NCI-H1694 (cell line): ENCODE measurements at regions not wholly inside any gene's neighbourhood (a gene's known extent, or its start where the extent isn't known, plus 50 kb on each side); places are given as distances from the start of the nearest gene placed in this dataset.
"Not testable (repeated sequence)": the region's sequence is repeated elsewhere in the genome, so short reads cannot be mapped to it uniquely, and the experiment has no call there.

Experiments used
- DNase-seq: peaks from one replicate; lab custom pipeline; 2025; lab: John Stamatoyannopoulos, UW

DNA sequence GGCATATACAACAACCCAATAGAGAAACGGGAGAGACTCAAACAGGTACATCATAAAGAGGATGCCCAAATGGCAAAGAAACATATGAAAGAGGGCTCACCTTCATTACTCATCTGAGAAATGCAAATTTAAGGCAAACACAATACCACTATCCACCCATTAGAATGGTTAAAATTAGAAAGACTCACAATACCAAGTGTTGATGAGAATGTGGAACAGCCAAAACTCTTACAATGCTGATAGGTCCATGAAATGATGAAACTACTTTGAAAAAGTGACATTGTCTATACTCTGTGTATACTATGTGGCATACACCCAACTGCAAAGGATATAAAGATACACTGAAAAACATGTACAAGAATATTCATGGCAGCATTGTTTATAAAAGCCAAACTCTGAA lies 96.2 kb upstream of the TSHZ3 start:
- DNase-seq = no peak

DNA sequence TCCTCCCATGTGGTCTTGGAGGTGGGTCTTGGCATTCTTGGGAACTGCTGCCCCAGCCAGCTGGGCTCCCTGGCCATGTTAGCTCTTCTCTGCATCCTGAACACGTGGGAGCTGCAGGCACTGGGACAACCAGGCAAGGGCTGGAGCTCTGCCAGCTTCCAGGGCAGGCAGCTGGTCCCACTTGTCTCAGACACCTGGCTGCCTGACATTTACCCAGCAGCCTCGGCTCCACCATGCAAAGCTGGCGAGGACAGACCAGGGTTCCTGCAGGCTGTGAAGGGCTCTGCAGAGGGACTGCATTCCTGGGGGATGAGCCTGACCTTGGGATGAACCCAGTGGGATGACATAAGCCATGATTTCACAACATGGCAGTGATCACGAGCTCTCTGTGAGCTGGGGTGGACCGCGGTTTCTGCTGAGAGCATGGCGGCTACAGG lies 99.0 kb upstream of the TSHZ3 start:
- no peak for DNase-seq

DNA sequence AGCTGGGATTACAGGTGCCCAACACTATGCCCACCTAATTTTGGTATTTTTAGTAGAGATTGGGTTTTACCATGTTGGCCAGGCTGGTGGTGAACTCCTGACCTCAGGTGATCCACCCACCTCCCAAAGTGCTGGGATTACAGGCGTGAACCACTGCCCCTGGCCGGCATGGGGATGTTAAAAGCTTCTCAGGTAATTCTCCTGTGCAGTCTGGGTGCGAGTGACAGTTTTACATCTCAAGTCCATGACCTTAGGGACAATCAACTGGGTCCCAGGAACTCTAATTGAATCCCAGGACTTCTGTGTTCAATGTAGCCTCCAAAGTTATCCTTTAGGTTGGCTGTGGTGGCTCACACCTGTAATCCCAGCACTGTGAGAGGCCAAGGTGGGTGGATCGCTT lies 100.1 kb upstream of the TSHZ3 start:
- no peak for DNase-seq

DNA sequence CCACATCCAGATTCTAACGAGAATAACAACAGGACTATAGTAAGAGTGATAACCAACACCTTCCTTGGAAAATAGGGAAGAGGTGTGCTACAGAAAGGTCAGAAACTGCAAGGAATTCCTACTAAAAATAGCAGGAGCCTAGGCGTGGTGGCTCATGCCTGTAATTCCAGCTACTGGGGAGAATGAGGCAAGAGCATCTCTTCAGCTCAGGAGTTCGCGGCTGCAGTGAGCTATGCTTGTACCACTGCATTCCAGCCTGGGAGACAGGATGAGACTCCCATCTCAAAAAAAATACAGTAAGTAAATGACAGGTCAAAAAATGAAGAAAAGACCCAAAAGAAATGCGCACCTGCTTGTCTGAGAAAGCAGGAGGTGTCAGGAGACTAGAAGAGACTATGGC lies 101.5 kb upstream of the TSHZ3 start:
- DNase-seq = no peak

DNA sequence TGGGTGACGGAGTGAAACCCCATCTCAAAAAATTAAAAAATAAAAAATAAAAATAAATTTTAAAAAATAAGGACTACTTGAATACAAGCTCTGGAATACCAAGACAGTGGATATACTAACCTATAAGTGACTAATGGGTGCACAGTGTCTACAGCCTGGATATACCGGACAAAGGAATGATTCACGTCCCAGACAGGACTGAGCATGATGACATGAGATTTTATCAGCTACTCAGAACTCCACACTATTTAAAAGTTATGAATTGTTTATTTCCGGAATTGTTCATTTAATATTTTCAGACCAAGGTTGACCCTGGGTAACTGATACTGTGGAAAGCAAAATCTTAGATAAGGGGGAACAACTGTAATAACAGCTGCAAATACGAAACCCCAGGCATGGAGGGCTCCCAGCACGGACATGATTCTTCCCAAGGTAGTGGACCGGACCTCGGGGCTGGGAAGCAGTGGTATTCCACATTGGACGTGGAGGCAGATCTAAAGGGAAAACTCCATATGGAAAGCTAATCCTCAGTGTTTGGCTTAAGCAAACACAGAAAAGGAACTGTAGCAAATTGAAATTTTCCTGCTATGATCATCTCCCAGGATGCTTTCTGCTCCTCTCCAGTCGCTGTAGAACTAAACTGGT lies 102.6 kb upstream of the TSHZ3 start:
- no peak for DNase-seq

DNA sequence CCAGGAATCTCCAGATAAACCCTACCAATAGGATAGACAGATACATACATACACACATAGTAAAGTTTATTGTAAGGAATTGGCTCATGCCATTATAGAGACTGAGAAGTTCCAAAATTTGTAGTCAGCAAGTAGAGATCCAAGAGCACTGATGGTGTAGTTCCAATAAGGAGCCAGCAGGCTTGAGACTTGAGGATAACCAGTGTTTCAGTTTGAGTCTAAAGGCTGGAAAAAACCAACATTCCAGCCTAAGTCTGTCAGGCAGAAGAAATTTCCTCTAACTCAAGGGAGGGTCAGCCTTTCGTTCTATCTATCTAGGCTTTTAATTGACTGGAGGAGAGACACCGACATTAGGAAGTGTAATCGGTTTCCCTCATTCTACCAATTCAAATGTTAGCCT lies 110.2 kb upstream of the TSHZ3 start:
- DNase-seq = no peak

DNA sequence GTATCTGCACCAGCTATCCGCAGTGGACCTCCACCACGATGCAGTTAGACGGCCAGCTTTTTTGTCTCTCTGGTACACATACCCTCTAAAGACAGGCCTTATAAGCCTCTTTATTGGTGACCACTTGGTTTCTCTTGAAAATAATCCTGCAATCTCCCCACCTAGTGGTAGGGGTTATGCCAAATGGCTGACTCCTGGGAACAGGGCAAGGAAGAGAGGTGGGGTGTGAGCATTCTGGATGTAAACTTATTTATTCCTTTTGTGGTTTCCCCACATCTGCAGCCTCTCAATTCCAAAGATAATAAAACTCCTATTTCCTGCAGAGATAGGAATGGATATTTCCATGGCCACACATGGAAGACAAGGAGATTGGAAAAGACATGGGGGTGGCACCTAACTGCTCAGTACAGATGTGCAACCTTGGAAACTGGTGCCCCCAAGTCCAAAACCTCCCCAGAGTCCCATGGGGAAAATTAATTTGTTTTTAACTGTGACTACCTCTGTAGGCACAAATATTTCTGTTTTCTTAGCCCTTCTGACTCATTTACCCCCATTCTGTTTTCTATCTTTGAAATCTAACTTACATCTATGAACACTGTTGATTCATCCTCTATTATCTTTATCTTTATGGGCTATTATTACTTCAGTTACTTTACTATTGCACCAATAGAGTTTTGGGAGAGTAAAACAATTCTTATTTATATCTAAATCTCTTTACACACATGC lies 112.7 kb upstream of the TSHZ3 start:
- no peak for DNase-seq

DNA sequence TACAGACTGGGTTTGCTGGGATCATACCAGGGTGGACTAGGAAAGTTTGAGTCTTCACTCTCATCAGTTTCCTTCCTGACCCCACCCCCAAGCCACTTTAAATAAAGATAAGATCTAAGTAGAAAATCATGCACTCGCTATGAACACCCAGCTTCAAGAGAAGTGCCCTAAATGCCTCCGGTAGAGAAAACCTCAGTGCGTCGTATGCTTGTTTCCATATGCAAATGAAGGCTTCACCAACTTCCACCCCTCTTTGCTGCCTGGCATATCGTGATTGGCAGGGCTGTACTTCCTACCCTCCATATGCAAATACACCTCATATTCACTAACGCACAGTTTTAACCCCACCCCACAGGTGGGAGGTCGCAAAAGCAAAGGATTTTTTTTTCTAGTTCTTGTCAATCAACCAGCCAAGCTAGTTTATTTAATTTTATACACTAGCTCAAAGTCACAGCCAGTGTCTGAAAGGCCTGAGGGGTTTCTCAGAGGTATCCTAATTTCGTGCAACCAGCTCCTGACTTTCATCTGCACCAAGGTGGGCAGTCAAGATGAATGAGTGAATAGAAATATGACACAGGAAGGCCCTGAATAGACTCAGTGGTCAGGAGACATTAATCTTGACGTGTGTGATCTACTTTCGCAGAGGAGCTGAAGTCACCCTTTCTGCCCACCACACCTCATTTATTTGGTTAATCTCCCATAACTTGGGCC lies 121.1 kb upstream of the TSHZ3 start:
- no peak for DNase-seq

DNA sequence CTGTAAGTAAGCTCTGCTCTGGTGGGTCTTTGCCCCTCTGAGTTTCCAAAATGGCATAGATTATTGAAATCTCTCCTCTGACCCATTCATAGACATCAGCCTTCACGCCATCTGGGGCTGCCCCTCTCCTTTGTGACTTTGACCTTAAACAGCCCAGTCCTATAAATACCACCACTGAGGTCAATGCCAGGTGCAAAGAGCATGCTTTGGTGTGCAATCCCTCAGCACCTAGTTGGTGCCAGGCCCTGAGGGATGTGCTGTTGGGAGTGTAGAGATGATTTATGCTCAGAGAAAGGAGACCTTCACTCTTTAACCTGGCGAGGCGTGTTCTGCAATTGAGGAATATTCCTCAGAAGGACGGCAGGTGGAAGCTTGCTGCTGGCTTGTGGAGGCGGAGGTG lies 121.7 kb upstream of the TSHZ3 start:
- no peak for DNase-seq

DNA sequence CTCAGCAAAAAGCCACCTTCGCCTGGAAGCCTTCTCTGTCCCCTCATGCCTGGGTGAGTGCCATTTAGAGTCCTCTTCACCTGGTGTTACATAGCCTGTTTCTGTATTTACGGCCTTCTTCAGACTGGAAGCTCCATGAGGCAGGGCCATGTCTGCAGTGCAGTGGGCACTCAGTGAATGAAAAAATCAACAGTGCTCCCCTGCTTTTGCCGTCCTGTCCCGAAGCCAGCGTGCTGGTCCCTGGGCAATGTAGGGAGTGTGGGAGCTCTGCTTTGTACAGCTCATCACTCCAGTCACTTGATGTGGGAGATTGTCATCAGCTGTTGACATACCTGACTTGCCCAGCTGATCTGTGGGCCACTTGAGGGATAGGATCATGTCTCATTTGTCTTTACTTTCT lies 129.0 kb upstream of the TSHZ3 start:
- DNase-seq = no peak

DNA sequence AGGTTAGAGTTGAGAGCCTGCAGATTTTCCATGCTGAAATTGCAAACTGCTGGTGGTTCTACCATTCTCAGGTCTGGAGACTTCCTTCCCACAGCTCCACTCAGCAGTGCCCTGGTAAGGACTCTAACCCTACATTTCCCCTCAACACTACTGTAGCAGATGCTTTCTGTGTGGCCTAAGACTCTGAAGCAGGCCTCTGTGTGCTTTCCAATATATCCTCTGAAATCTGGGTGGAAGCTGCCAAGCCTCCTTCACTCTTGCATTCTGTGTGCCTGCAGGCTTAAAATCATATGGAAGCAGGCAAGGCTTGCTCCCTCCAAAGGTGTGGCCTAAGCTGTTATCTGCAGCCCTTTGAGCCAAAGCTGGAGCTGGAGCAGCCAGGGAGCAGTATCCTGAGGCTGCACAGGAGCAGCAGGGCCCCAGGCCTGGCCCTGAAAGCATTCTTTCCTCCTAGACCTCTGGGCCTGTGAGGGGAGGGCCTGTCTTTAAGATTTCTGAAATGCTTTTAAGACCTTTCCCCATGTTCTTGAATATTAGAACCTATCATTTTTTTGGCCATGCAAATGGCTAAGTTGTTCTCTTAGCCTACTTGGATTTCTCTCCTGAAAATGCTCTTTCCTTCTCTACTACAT lies 134.1 kb upstream of the TSHZ3 start:
- no peak for DNase-seq

DNA sequence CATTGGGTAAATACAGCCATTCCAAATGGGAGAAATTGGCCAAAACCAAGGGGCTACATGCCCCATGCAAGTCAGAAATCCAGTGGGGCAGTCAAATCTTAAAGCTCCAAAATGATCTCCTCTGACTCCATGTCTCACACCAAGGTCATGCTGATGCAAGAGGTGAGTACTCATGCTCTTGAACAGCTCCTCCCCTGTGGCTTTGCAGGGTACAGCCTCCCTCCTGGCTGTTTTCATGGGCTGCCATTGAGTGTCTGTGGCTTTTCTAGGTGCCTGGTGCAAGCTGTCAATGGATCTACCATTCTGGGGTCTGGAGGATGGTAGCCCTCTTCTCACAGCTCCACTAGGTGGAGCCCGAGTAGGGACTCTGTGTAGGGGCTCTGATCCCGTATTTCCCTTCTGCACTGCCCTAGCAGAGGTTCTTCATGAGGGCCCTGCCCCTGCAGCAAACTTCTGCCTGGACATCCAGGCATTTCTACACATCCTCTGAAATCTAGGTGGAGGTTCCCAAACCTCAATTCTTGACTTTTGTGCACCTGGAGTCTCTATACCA lies 135.7 kb upstream of the TSHZ3 start:
- DNase-seq = not testable (repeated sequence)

DNA sequence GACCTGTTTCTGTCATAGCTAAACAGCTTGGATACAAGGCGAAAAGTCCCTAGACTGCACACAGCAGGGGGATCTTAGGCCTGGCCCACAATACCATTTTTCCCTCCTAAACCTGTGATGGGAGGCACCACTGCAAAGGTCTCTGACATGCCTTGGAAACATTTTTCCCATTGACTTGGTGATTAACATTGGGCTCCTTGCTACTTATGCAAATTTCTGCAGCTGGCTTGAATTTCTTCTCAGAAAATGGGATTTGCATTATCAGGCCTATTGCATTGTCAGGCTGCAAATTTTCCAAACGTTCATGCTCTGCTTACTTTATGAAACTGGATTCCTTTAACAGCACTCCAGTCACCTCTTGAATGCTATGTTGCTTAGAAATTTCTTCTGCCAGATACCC lies 136.2 kb upstream of the TSHZ3 start:
- no peak for DNase-seq

DNA sequence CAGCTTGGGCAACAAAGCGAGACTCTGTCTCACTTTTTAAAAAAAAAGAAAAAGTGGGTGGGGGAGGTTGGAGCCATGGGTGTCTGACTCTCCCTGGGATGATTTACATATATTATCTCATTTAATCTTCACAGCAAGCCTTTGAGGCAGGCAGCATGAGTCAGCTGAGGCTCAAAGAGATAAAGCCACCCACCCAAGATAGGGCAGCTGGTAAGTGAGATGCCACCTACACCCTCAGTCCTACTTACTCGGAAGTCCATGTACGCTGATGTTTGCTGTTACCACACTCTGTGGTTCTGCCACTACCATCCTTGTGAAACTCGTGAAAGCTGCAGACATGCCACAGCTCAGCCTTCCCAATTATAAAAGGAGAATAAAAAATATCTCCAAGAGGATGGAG lies 142.0 kb upstream of the TSHZ3 start:
- no peak for DNase-seq

DNA sequence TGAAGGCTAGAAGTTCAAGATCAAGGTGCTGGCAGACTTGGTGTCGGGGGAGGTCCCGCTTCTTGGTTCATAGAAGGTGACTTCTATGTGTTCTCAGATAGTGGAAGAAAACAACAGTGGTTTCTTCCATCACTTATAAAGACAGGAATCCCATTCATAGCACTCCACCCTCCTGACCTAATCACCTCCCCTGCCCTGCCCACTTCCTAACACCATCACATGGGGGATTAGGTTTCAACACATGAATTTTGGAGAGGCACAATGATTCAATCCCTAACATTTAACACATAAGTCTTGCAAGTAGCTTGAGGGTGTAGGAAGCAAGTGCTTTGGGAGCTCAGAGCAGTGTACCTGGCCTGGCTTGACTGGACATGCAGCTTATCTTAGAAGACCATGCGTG lies 142.8 kb upstream of the TSHZ3 start:
- no peak for DNase-seq

DNA sequence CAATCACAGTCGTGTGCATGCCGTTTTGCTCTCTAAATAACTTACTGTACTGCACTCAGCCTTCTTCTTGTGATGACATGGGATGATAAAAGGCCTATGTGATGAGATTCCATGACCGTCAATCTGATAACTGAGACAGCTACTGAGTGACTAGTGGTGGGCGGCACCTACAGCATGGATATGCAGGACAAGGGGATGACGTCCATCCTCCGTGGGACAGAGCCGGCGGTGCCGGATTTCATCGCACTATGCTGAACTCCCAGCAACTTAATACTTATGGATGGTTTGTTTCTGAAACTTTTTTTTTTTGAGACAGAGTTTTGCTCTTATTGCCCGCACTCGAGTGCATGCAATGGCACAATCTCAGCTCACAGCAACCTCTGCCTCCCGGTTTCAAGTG lies 146.8 kb upstream of the TSHZ3 start:
- DNase-seq = no peak

DNA sequence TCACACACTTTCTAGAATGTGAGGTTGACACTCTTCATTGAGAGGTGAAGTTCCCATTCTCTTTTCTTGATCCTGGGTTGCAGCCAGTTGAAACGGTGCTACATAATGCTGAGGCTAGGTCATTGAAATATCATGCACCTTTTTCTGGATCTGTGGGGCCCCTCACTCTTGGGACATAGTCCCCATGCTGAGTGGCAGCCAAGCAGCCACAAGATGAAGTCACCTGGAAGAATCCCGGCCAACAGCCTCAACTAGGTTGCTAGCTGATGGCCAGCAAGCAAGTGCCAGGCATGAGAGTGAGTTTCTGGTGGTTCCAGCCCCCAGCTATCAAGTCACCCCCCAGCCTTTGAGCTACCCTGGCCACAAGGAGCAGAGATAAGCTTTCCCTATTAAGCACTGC lies 148.5 kb upstream of the TSHZ3 start:
- DNase-seq = no peak

DNA sequence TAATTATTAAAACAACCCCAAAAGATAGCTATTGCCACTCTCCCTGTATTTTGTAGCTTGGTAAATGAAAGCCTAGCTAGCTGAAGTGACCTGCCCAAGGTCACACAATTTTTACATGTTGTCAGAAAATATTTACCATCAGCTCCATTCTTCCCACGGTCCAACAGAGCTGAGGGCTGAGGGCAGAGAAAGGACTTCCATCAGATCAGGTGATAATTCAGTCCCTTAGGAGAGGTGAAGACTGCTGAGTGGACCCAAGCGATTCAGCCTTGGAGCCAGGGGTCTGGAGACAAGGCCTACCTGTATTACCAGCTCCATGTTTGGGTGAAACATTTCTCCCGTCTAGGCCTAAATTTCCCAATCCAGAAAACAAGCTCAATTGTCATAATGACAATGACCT lies 149.5 kb upstream of the TSHZ3 start:
- DNase-seq = no peak

DNA sequence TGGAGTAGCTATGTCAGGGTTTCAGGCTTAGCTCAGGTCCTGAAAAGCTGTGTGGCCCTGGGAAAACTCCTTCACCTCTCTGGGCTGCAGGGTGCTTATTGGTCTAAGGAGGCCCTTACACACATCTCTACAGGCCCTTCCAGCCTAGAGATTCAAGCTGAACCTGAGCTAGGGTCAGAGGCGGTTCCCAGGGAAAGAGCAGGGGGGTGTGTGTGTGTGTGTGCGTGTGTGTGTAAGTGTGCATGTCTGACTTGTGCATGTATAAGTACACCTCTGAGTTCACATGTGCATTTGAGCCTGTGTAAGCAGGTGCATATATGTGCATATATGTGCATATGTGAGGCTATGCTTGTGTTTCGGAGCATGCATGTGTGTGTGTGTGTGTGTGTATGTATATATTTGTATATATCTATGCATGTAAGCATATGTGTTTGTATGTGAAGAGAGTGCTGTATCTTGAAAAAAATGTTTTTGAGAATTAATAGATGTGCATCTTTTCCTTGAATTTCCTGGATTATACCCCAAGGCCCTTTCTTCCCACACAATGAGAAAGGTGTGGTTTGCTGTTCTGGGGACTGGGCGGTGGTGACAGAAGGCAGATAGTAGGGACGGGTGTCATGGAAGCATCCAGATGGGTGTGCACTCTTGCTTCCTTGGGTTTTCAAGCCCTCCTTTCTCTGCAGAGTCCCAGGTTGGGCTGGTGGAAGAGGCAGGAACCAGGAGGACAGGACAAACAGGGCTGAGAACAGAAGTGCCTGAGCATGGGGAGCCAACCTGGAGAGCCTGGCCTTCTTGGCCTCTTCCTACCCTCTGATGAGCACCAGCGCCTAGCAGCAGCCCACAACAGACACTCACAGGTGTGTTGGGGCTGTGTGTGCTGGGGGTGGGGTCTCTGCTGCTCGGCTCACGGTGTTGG lies 150.3 kb upstream of the TSHZ3 start:
- DNase-seq = no peak

DNA sequence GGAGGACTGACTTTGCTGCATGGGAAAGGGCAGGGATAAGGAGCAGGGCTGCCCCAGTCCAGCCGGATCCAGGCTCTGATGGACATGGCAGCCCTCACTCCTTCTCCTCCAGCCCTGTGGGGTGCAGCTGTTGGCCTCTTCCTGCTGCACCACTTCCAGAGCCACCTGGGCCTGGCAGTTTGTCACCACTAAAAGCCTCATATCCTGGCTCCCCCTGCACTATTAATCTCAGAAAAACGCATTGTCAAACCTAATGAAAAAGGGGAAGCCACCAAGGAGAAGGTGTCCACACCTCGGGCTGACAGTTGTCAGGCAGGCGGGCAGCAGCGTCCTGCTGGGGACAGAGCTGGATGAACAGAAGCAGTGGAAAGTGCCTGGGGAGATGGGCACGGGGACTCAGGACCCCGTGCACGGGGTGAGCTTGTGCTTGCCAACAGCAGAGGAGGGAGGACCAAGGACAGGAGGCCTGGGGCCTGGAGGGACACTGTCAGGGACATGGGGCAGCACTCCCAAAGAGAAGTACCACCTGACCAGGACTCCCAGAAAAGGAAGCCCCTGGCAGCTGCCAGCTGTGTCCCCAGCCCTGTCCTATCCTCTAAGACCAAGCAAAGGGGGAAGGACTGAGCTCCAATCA lies 151.1 kb upstream of the TSHZ3 start:
- no peak for DNase-seq

DNA sequence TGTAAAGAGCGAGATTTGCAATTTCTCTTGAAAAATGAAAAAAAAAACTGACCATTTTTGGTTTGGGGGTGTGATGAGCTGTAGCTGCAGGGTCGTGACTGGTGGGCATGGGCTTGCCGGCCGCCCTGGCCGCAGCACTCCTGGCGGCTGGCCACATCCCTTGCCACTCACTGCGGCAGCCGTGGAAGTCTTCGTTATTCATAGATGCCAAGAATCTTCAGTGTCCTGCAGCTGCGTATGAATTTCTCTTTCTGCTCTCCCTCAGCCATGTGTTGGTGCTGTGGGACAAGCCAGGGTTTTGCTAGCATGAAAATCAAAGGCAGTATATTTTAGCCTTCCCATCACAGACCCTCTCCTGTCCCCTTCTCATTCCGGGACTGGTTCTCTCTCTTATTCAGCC lies 151.7 kb upstream of the TSHZ3 start:
- no peak for DNase-seq
